Fibroblast of peridontal ligament (primary cell): ENCODE measurements at regions not wholly inside any gene's neighbourhood (a gene's known extent, or its start where the extent isn't known, plus 50 kb on each side); places are given as distances from the start of the nearest gene placed in this dataset.
A peak's percentile ranks its signal among the peaks of the same experiment; 100 is the strongest.

Experiments used
- DNase-seq: peaks from one replicate; pipeline ENCODE4 v3.0.0-alpha.2; 2010; ENCODE audit errors: extremely low read depth

GRCh38 chr10:113219446-113219845 is 269.4 kb downstream of the TCF7L2 start:
- no peak for DNase-seq

DNA sequence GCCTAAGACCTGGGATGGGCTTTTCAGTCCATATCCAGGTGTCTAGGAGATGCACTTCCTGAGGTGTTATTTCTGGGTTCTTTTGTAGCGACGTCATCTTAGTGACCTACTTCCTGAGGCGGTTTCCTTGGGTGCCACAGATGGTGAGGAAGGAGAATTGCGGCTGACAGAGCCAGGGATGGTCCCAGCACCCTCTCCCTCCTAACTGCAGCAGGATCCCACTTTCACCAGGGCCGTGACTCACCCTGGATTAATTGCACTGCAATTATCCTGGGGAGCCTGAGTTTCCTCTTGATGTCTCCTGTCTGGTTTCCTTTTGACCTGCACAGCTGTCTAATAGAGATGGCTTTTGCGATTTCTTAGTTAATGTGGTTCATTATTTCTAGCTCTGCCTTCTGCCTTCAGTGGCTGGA is 271.7 kb downstream of the TCF7L2 start:
- DNase-seq: no peak

- DNase-seq: no peak
Observed at GRCh38 chr10:113222207-113222606, 272.2 kb downstream of the TCF7L2 start.

DNA sequence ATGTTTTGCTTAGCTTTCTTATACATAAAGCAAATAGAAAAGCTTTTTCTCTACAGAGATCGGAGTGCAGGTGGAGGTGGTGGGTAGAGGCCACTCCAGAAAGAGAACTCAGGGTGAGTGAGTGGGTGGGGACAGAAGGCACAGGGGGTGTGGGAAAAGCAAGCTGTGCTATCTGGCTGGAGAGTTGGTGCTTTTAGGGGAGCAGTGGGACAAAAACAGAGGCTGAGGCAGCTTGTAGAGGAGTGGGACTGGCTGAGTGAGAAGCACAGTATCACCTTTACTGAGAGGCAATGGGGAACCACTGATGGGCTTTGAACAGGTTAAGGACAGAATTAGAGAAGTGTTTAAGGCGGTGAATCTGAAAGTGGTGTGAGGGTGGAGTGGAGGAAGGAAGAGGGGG is 275.3 kb downstream of the TCF7L2 start:
- no peak for DNase-seq

DNA sequence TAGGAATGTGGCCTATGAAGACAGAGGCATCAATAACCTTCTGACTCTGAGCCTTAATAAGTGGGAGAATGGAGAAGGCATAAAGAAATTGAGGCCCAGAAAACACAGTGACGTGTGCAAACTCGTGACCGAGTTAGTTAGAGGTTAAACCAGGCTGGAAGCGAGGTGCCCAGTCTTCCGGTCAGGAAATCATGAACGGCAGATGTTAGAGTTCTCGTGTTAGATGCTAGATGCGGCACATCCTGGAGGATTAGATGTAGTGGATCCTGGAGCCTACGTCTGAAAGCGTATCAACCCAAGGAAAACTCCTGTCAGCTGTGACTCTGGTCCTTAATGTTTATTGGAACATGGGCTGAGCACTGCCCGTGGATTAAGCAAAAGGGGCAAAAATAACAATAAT is 275.9 kb downstream of the TCF7L2 start:
- no peak for DNase-seq

GRCh38 chr10:113226399-113226798 is 276.4 kb downstream of the TCF7L2 start:
- DNase-seq: no peak

DNA sequence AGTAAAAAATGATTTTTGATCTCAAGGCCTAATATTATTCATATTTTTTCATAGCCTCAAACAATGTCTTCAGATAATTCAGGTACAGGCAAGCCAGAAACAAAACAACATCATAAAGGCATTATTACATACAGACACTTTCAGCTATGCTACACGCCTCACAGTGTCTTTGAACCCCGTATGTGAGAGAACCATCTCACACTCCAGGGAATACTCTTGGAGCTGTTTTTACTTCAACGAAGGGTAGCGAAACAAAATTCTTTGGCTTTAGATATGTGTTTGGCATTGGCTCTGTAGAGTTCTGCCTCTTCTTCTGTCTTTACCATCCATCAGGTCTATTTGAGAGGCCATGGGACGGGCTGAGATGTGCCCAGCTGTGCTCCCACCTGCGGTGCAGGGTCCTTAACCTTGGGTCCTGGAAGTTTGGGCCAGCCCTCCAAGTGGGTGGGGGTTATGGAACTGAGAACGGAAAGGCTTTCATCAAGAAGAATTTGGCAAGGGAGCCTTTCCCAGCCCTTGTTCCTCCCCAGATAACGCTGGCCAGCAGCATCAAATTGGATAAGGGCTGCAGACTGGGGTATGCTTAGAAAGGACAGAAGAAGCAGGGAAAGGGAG is 276.9 kb downstream of the TCF7L2 start:
- DNase-seq: no peak

DNA sequence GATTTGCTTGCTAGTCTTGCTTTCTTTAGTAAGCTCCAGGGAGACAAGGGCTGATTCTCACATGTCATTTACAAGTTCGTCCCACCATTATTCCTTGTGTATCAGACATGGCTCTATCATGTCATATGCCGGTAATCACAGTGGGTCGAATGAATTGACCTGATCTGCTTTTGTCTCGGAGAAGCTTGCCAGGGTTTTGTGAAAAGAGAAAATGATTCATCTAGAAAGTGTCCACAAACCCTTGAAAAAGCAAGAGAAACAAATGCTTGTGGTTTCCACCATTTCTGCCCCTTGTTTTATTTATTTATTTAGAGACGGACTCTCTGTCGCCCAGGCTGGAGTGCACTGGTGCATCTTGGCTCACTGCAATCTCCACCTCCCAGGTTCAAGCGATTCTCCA is 278.5 kb downstream of the TCF7L2 start:
- DNase-seq: peak; percentile 69

- DNase-seq: no peak
Observed at GRCh38 chr10:113230011-113230610, 280.1 kb downstream of the TCF7L2 start.

- DNase-seq: no peak
Observed at GRCh38 chr10:113232928-113233511, 283.0 kb downstream of the TCF7L2 start.

- no peak for DNase-seq
Observed at GRCh38 chr10:113234481-113234880, 284.4 kb downstream of the TCF7L2 start.

- DNase-seq: no peak
Observed at GRCh38 chr10:113235508-113235907, 285.5 kb downstream of the TCF7L2 start.

DNA sequence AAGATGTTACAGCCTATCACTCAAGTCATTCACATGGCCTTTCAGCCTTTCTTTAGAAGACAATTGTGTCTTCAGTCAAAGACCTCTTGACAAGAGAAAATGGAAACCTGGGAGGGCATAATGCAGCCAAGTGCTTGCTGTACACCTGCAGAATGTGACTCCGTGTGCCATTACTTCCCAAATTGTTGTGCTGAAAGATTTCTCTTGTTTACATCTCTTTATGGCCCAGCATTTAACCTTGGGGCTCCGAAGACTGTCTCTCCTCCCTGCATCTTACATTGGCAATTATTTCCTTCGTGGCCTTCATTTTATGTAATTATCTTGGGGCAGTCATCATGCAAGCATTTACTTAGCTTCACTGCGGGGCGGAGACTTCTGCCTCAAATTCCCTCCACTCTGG is 287.0 kb downstream of the TCF7L2 start:
- no peak for DNase-seq

GRCh38 chr10:113239566-113240350 is 289.7 kb downstream of the TCF7L2 start:
- no peak for DNase-seq

- no peak for DNase-seq
Observed at GRCh38 chr10:113240736-113241135, 290.7 kb downstream of the TCF7L2 start.

DNA sequence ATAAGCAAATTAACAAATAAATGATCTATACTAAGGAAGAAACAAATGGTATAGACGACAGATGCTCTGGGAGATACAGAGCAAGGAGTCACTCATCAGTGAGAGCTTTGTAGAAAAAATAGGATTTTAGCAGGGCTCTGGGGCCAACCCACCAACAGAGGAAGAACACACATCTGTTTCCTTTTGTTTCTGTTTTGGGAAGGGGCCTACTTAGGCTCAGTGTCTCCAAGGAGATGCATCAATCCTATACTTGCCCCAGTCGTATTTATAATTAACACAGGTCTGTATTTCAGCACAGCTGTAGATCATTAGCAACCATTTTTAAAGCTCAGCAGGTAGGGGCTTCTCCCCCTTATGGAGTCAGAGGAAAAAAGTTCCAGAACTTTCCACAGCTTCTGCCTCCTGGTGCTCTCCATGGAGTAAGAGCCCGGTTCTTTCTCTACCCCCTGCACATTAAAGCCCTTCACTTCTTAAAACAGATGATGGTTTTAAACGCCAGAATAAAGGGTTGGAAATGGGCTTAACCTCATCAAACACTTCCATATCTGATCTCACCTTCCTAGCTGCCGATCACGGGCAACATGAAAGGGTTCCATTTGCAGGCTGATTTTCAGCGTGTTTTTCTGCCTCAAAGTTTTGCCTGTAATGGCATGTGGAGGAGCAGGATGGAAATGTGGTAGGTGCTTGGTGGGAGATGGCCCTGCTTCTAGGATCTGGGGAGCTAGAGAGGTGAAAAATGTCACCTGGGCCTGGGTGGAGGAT is 291.7 kb downstream of the TCF7L2 start:
- DNase-seq: no peak

DNA sequence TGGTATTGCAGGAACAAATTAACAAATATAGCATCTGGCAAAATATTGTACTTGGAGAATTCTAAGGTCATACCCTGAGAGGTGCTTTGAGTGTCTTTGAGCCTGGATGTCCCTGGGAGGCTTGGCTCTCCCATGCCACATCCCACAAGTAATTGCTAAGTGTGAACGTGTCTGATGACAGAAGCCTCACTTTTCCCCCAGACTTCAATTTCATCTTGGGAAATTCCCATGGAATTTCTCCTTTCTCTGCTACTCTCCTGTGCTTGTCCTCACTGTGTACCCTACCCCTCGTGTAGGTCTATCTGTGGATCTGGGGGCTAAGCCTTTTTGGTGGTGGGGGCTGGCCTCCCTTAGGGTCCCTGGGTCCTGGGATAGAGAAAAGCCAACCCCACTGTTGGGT is 293.3 kb downstream of the TCF7L2 start:
- DNase-seq: no peak

- DNase-seq: no peak
Observed at GRCh38 chr10:113244750-113245149, 294.7 kb downstream of the TCF7L2 start.

DNA sequence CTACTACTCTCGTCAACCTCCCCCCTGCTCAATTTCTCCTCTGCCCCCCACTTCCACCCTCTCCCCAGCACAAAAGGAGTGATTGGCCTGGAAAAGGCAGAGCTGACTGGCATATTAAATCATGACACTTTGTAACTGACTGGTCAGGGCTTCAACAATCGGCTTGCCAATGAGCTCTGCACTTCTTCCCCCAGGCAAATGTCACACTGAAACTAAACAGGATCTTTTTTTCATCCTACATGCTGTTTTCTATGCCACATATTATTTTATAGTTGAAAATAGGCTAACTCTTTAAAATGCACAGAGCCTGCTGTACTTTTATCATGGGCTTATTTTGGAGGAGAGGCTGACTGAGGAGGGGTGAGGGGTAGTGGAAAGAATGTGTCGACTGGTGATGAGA is 295.2 kb downstream of the TCF7L2 start:
- no peak for DNase-seq

GRCh38 chr10:113247050-113247449 is 297.0 kb downstream of the TCF7L2 start:
- DNase-seq: no peak

GRCh38 chr10:113252650-113253618 is 299.9 kb upstream of the HABP2 start:
- DNase-seq: no peak
